ENCODE measurements at regions not wholly inside any gene's neighbourhood (a gene's known extent, or its start where the extent isn't known, plus 50 kb on each side); places are given as distances from the start of the nearest gene placed in this dataset.
"Not testable (repeated sequence)": the region's sequence is repeated elsewhere in the genome, so short reads cannot be mapped to it uniquely, and the experiment has no call there.

DNA sequence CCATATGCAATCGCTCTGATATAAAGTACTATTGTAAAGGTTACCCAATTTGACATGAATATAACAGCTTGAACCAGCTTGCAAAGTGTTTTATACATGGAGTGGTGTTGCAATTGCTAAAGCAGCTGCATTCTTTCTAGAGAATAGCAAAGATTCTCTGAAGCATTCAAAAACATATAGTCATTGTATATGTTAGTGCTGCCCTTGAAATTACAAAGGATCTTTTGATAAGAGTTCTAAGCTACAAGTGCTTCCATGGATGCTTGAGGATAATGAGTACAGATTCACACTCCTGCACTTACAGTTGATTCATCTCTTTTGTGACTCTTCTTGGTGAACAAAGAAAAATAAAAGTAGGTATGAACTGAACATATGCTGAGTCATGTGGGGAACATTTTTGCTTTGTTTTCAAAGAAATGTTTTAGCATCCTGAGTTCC lies 175.7 kb downstream of the ALDH8A1 start:
- Histone ChIP-seq H3K27me3 (no peaks in the 10 kb centered on the region), H3K9ac (ENCODE audit: low read depth in 2 of 2, low read length in 2 of 2) (no peak overlapping the region), H3K27ac (no peak overlapping the region), H3K36me3 (no peaks in the 10 kb centered on the region), H3K4me3 (no peak overlapping the region), H3K9me3 (no peaks in the 10 kb centered on the region), H3K4me1 (no peaks in the 10 kb centered on the region)
- no peak for DNase-seq
- TF ChIP-seq, protein P1, sequence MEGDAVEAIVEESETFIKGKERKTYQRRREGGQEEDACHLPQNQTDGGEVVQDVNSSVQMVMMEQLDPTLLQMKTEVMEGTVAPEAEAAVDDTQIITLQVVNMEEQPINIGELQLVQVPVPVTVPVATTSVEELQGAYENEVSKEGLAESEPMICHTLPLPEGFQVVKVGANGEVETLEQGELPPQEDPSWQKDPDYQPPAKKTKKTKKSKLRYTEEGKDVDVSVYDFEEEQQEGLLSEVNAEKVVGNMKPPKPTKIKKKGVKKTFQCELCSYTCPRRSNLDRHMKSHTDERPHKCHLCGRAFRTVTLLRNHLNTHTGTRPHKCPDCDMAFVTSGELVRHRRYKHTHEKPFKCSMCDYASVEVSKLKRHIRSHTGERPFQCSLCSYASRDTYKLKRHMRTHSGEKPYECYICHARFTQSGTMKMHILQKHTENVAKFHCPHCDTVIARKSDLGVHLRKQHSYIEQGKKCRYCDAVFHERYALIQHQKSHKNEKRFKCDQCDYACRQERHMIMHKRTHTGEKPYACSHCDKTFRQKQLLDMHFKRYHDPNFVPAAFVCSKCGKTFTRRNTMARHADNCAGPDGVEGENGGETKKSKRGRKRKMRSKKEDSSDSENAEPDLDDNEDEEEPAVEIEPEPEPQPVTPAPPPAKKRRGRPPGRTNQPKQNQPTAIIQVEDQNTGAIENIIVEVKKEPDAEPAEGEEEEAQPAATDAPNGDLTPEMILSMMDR (IDR thresholded peaks at IDR 0.05) = no peak
- intact Hi-C loops (cut with DNase I) = no loop called here

DNA sequence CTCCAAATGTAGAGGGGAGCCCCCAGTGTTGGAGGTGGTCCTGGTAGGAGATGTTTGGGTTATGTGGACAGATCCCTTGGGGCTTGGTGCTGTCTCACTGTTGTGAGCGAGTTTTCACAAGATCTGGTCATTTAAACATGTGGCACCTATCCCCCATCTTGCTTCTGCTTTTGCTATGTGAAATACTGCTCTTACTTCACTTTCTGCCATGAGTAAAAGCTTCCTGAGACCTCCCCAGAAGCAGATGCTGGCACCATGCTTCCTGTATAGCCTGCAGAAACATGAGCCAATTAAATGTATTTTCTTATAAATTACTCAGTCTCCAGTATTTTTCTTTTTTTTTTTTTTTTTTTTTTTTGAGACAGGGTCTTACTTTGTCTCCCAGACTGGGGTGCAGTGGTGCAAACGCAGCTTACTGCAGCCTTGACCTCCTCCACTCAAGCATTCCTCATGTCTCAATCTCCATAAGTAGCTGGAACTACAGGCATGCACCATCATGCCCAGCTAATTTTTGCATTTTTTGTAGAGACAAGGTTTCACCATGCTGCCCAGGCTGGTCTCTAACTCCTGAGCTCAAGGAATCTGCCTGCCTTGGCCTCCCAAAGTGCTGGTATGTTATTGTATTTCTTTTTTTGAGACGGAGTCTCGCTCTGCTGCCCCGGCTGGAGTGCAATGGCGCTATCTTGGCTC lies 177.1 kb downstream of the ALDH8A1 start:
- TF ChIP-seq, protein P1 (IDR thresholded peaks at IDR 0.05) = no peak
- no peaks in the 10 kb centered on the region for H3K27me3 ChIP-seq
- no peak overlapping the region for H3K4me3 ChIP-seq
- no peak overlapping the region for H3K9ac ChIP-seq (ENCODE audit: low read depth in 2 of 2, low read length in 2 of 2)
- no peaks in the 10 kb centered on the region for H3K9me3 ChIP-seq
- no peaks in the 10 kb centered on the region for H3K36me3 ChIP-seq
- H3K4me1 ChIP-seq = no peaks in the 10 kb centered on the region
- DNase-seq = no peak
- no peak overlapping the region for H3K27ac ChIP-seq
- intact Hi-C loops (cut with DNase I) = no loop called here

DNA sequence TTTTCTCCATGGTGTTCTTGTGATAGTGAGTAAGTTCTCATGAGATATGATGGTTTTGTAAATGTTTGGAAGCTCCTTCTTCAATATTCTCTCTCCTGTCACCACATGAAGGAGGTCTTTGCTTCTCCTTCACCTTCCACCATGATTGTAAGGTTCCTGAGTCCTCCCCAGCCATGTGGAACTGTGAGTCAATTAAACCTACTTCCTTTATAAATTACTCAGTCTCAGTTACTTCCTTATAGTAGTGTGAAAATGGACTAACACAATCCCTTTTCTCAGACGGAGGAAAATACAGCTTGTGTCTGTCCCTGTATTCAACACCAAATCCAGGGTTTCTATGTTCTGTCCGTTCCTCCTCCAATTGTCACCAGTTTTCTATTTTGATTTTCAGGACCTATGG lies 181.0 kb downstream of the ALDH8A1 start:
- no peak overlapping the region for H3K27ac ChIP-seq
- TF ChIP-seq, protein P1 (IDR thresholded peaks at IDR 0.05) = no peak

DNA sequence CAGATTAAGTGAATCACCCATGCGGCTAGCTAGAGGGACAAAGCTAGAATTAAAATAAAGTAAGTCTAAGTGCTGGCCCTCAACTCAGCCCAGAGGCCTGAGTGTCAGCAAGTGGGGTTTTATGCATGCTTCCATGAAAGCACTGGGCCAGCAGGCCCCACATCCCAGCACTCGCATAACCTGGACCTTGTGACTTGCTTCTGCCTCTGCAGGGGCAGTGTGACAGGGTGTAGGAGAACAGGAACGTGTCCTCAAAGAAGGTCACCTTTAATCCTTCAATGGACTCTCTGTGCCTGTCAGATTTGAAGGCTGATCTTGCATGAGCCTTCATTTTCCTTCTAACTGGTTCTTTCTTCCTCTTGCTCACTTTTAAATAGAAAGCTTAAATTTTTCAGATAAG lies 183.4 kb downstream of the ALDH8A1 start:
- intact Hi-C loops (cut with DNase I) = no loop called here
- no peak overlapping the region for H3K9ac ChIP-seq (ENCODE audit: low read depth in 2 of 2, low read length in 2 of 2)
- H3K4me1 ChIP-seq = no peaks in the 10 kb centered on the region
- H3K27me3 ChIP-seq = no peaks in the 10 kb centered on the region
- no peak for DNase-seq
- TF ChIP-seq, protein P1 (IDR thresholded peaks at IDR 0.05) = no peak
- H3K4me3 ChIP-seq = no peak overlapping the region
- no peak overlapping the region for H3K27ac ChIP-seq
- H3K9me3 ChIP-seq = no peaks in the 10 kb centered on the region
- no peaks in the 10 kb centered on the region for H3K36me3 ChIP-seq

More for the DNA sequence above, 181.0 kb downstream of the ALDH8A1 start:
- H3K36me3 ChIP-seq = no peaks in the 10 kb centered on the region
- intact Hi-C loops (cut with DNase I) = no loop called here
- H3K4me1 ChIP-seq = no peaks in the 10 kb centered on the region
- no peaks in the 10 kb centered on the region for H3K27me3 ChIP-seq
- no peak for DNase-seq
- no peak overlapping the region for H3K4me3 ChIP-seq
- H3K9me3 ChIP-seq = no peaks in the 10 kb centered on the region
- H3K9ac ChIP-seq (ENCODE audit: low read depth in 2 of 2, low read length in 2 of 2) = no peak overlapping the region

DNA sequence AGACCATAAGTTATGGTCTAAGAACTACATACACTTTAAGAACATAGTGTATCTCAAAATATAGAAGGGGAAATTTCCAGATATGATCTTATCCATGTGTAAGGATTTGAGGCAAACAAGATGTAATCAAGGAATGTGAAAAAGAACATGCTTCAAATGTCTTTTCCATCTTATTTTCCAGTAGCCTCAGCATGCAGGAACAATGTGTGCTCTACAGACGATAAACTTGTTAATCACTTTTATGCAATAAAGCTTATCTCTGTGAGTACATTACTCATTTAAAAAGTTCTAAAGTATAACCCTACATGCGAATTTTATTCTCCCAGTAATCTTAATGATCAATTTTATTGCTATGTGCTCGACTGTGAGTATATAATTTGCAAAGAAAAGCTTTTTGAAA lies 185.2 kb downstream of the ALDH8A1 start:
- no peaks in the 10 kb centered on the region for H3K9me3 ChIP-seq
- H3K27ac ChIP-seq = no peak overlapping the region
- TF ChIP-seq, protein P1 (IDR thresholded peaks at IDR 0.05) = no peak
- intact Hi-C loops (cut with DNase I) = no loop called here
- no peaks in the 10 kb centered on the region for H3K4me1 ChIP-seq
- no peak overlapping the region for H3K9ac ChIP-seq (ENCODE audit: low read depth in 2 of 2, low read length in 2 of 2)
- DNase-seq = no peak
- no peaks in the 10 kb centered on the region for H3K27me3 ChIP-seq
- no peak overlapping the region for H3K4me3 ChIP-seq
- H3K36me3 ChIP-seq = no peaks in the 10 kb centered on the region

DNA sequence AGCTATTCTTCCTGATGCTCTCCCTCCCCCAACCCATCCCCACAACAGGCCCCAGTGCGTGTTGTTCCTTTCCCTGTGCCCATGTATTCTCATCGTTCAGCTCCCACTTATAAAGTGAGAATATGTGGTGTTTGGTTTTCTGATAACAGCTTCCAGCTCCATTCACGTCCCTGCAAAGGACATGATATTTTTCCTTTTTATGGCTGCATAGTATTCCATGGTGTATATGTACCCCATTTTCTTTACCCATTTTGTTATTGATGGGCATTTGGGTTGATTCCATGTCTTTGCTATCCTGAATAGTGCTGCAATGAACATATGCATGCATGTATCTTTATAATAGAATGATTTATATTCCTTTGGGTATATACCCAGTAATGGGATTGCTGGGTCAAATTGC lies 186.3 kb downstream of the ALDH8A1 start:
- H3K27me3 ChIP-seq; DNase-seq; intact Hi-C loops (cut with DNase I); H3K4me1 ChIP-seq; H3K9me3 ChIP-seq; H3K36me3 ChIP-seq; H3K9ac ChIP-seq (ENCODE audit: low read depth in 2 of 2, low read length in 2 of 2); H3K4me3 ChIP-seq; H3K27ac ChIP-seq: not testable (repeated sequence)

Measured in colonic mucosa (tissue), 4 donors.